OCI-LY1 (cell line): ENCODE measurements at regions not wholly inside any gene's neighbourhood (a gene's known extent, or its start where the extent isn't known, plus 50 kb on each side); places are given as distances from the start of the nearest gene placed in this dataset.

Source experiments
- EZH2 ChIP-seq: fragments of 200-600 bp; sonication (generic), shearing (Covaris generic); IDR thresholded peaks from 2 replicates; pipeline ENCODE4 v1.8.0; 2017; ENCODE audit warnings: borderline replicate concordance, mixed run types, mild to moderate bottlenecking, antibody characterized with exemption, low read length, moderate library complexity, mixed read lengths
- TF ChIP-seq, protein P1 (sequence below): fragments of 200-600 bp; sonication (generic), shearing (Covaris generic); IDR thresholded peaks from 2 replicates; pipeline ENCODE4 v1.5.1; 2017; ENCODE audit warnings: mild to moderate bottlenecking, antibody characterized with exemption, low read length, moderate library complexity, mixed read lengths

- TF ChIP-seq, protein P1, sequence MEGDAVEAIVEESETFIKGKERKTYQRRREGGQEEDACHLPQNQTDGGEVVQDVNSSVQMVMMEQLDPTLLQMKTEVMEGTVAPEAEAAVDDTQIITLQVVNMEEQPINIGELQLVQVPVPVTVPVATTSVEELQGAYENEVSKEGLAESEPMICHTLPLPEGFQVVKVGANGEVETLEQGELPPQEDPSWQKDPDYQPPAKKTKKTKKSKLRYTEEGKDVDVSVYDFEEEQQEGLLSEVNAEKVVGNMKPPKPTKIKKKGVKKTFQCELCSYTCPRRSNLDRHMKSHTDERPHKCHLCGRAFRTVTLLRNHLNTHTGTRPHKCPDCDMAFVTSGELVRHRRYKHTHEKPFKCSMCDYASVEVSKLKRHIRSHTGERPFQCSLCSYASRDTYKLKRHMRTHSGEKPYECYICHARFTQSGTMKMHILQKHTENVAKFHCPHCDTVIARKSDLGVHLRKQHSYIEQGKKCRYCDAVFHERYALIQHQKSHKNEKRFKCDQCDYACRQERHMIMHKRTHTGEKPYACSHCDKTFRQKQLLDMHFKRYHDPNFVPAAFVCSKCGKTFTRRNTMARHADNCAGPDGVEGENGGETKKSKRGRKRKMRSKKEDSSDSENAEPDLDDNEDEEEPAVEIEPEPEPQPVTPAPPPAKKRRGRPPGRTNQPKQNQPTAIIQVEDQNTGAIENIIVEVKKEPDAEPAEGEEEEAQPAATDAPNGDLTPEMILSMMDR = no peak
- TF ChIP-seq EZH2 = no peak
These were observed 345.8 kb downstream of the PTEN start for GRCh38 chr10:88209231-88209630.
